ENCODE measurements at regions not wholly inside any gene's neighbourhood (a gene's known extent, or its start where the extent isn't known, plus 50 kb on each side); places are given as distances from the start of the nearest gene placed in this dataset.
"Not testable (repeated sequence)": the region's sequence is repeated elsewhere in the genome, so short reads cannot be mapped to it uniquely, and the experiment has no call there.

- no peak for DNase-seq
Measured at GRCh38 chr3:82496890-82497560, 735.6 kb upstream of the GBE1 start.

GRCh38 chr3:82495655-82496054, 734.2 kb upstream of the GBE1 start:
- no peak for DNase-seq

GRCh38 chr3:82494977-82495489, 733.6 kb upstream of the GBE1 start:
- no peak for DNase-seq

GRCh38 chr3:82493858-82494257, 732.4 kb upstream of the GBE1 start:
- DNase-seq: no peak

GRCh38 chr3:82475306-82475705, 713.9 kb upstream of the GBE1 start:
- no peak for DNase-seq

- DNase-seq: no peak
Measured at GRCh38 chr3:82474711-82475110, 713.3 kb upstream of the GBE1 start.

- no peak for DNase-seq
Measured at GRCh38 chr3:82473864-82474541, 712.6 kb upstream of the GBE1 start.

GRCh38 chr3:82467051-82467450, 705.6 kb upstream of the GBE1 start:
- no peak for DNase-seq

GRCh38 chr3:82462977-82463376, 701.5 kb upstream of the GBE1 start:
- DNase-seq: no peak

- no peak for DNase-seq
Measured at GRCh38 chr3:82461049-82461889, 699.8 kb upstream of the GBE1 start.

GRCh38 chr3:82448320-82448719, 686.9 kb upstream of the GBE1 start:
- DNase-seq: no peak

GRCh38 chr3:82428821-82429220, 667.4 kb upstream of the GBE1 start:
- DNase-seq: not testable (repeated sequence)

- no peak for DNase-seq
Measured at GRCh38 chr3:82424031-82424339, 662.5 kb upstream of the GBE1 start.

- no peak for DNase-seq
Measured at GRCh38 chr3:82423268-82424030, 662.0 kb upstream of the GBE1 start.

GRCh38 chr3:82416830-82417229, 655.4 kb upstream of the GBE1 start:
- no peak for DNase-seq

- no peak for DNase-seq
Measured at GRCh38 chr3:82416349-82416748, 654.9 kb upstream of the GBE1 start.

GRCh38 chr3:82413171-82413570, 651.7 kb upstream of the GBE1 start:
- DNase-seq: no peak

GRCh38 chr3:82410366-82410765, 648.9 kb upstream of the GBE1 start:
- no peak for DNase-seq

GRCh38 chr3:82409842-82410241, 648.4 kb upstream of the GBE1 start:
- no peak for DNase-seq

GRCh38 chr3:82392203-82392775, 630.8 kb upstream of the GBE1 start:
- no peak for DNase-seq

- no peak for DNase-seq
Measured at GRCh38 chr3:82390868-82391267, 629.4 kb upstream of the GBE1 start.

GRCh38 chr3:82386647-82387046, 625.2 kb upstream of the GBE1 start:
- DNase-seq: no peak

GRCh38 chr3:82384181-82384580, 622.7 kb upstream of the GBE1 start:
- DNase-seq: no peak

All from suppressor macrophage treated with lipopolysaccharide for 1 hour (primary cell).